ENCODE measurements at regions not wholly inside any gene's neighbourhood (a gene's known extent, or its start where the extent isn't known, plus 50 kb on each side); places are given as distances from the start of the nearest gene placed in this dataset.

DNA sequence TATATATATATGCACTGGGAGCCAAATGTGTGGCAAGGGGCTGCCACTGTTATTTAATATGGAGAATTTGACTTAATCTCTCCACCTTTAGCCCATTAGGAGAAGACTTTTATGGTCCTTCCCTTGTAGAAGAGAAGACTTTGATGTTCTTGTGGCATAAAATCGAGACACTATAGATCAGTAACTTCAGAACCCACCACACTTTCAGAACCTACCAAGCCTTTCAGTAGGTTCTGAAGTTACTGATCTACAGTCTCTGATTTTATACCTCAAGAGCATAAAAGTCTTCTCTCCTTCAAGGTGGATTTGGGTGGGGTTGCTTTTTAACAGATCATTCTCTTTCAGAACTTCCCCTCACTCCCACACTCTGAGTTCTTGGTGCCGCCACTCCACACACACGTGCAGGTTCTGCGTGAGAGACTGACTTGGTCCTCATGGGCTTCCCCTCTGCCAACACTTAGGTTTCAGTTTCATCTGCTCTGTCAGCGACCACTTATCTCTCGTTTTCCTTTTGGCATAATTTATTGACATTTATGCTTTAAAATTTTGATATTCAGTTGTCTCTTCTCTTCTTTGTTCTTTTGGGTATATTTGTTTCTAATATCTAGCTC is 213.4 kb upstream of the PCDH17 start:
- no peaks in the 10 kb centered on the region for H4K20me1 ChIP-seq (ENCODE audit: low read depth, low read length)
- TF ChIP-seq, protein P1, sequence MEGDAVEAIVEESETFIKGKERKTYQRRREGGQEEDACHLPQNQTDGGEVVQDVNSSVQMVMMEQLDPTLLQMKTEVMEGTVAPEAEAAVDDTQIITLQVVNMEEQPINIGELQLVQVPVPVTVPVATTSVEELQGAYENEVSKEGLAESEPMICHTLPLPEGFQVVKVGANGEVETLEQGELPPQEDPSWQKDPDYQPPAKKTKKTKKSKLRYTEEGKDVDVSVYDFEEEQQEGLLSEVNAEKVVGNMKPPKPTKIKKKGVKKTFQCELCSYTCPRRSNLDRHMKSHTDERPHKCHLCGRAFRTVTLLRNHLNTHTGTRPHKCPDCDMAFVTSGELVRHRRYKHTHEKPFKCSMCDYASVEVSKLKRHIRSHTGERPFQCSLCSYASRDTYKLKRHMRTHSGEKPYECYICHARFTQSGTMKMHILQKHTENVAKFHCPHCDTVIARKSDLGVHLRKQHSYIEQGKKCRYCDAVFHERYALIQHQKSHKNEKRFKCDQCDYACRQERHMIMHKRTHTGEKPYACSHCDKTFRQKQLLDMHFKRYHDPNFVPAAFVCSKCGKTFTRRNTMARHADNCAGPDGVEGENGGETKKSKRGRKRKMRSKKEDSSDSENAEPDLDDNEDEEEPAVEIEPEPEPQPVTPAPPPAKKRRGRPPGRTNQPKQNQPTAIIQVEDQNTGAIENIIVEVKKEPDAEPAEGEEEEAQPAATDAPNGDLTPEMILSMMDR (IDR thresholded peaks at IDR 0.05; ENCODE audit: insufficient read depth, low read length, poor library complexity, severe bottlenecking): no peak
- no peak for TF ChIP-seq EZH2phosphoT487 (conservative IDR thresholded peaks at IDR 0.05; ENCODE audit: low read length)
- no peaks in the 10 kb centered on the region for H3K79me2 ChIP-seq (ENCODE audit: insufficient read depth, low read length)
- H2AFZ ChIP-seq (ENCODE audit: low read depth, low read length, severe bottlenecking): peak overlapping the region; percentile 30
- peak overlapping the region; percentile 38 for H3K4me2 ChIP-seq (ENCODE audit: low read depth, low read length, poor library complexity, severe bottlenecking)
- H3K9me2 ChIP-seq (replicated peaks; ENCODE audit: insufficient read depth, low read length): no peaks in the 10 kb centered on the region
- no peaks in the 10 kb centered on the region for H3F3A ChIP-seq (ENCODE audit: insufficient read depth)
- H3K9ac ChIP-seq (ENCODE audit: low read length): no peak overlapping the region
- H3K27me3 ChIP-seq (ENCODE audit: low read length): no peaks in the 10 kb centered on the region
- H3K9me3 ChIP-seq (ENCODE audit: insufficient read depth, low read length): no peaks in the 10 kb centered on the region
- H3K4me3 ChIP-seq (ENCODE audit: insufficient read depth, low read length, poor library complexity, severe bottlenecking): no peak overlapping the region
- H3K27ac ChIP-seq (ENCODE audit: low read depth, low read length): no peak overlapping the region
- H3K36me3 ChIP-seq (ENCODE audit: low read length): no peaks in the 10 kb centered on the region

DNA sequence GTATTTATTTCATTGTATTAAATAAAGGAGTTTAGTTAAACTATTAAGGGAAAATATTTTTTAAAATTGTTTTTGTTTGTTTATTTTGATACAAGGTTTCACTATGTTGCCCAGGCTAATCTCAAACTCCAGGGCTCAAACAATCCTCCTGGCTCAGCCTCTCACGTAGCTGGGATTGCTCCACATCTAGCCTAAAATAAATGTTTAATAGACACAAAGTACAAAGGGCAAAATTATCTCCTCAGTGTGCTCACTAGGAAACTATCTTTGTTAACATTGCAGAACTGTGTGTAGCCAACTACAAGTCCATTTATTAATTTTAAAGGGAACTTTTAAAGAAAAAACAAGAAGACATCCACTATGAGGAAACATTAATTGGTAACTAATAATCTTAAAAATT is 207.2 kb upstream of the PCDH17 start:
- no peaks in the 10 kb centered on the region for H3K9me3 ChIP-seq (ENCODE audit: insufficient read depth, low read length)
- no peak overlapping the region for H2AFZ ChIP-seq (ENCODE audit: low read depth, low read length, severe bottlenecking)
- no peaks in the 10 kb centered on the region for H3K79me2 ChIP-seq (ENCODE audit: insufficient read depth, low read length)
- no peak overlapping the region for H3K27ac ChIP-seq (ENCODE audit: low read depth, low read length)
- H3K4me2 ChIP-seq (ENCODE audit: low read depth, low read length, poor library complexity, severe bottlenecking): no peak overlapping the region
- no peak overlapping the region for H3K9ac ChIP-seq (ENCODE audit: low read length)
- H3K4me3 ChIP-seq (ENCODE audit: insufficient read depth, low read length, poor library complexity, severe bottlenecking): no peak overlapping the region
- H3K36me3 ChIP-seq (ENCODE audit: low read length): no peaks in the 10 kb centered on the region; the same call in 1 of the 2 replicates
- H3K27me3 ChIP-seq (ENCODE audit: low read length): no peaks in the 10 kb centered on the region
- H4K20me1 ChIP-seq (ENCODE audit: low read depth, low read length): no peaks in the 10 kb centered on the region
- no peaks in the 10 kb centered on the region for H3K9me2 ChIP-seq (replicated peaks; ENCODE audit: insufficient read depth, low read length)
- TF ChIP-seq, protein P1 (IDR thresholded peaks at IDR 0.05; ENCODE audit: insufficient read depth, low read length, poor library complexity, severe bottlenecking): no peak
- no peak for TF ChIP-seq EZH2phosphoT487 (conservative IDR thresholded peaks at IDR 0.05; ENCODE audit: low read length)
- H3F3A ChIP-seq (ENCODE audit: insufficient read depth): no peaks in the 10 kb centered on the region

DNA sequence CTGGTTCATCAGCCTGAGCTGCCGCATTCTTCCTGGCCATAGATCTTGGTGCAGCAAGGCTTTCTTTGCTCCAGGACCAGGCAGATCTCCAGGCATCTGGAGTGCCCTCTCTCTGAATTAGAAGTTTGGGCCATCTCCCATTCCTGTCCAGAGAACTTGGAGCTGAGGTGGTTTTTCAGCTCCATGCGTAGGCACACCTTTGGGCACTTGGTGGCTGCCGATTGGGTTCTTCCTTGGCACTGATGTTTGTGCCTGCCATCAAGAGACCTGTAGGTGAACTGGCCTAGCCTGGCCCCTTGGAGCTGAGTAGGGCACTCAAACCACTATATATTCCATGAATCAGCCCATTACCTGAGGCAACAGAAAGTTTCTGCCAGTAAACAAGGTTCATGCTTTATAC is 206.0 kb upstream of the PCDH17 start:
- H3K36me3 ChIP-seq (ENCODE audit: low read length): no peaks in the 10 kb centered on the region; the same call in 1 of the 2 replicates
- H3K27ac ChIP-seq (ENCODE audit: low read depth, low read length): no peak overlapping the region
- no peaks in the 10 kb centered on the region for H3K27me3 ChIP-seq (ENCODE audit: low read length)
- H3K4me2 ChIP-seq (ENCODE audit: low read depth, low read length, poor library complexity, severe bottlenecking): no peak overlapping the region
- TF ChIP-seq, protein P1 (IDR thresholded peaks at IDR 0.05; ENCODE audit: insufficient read depth, low read length, poor library complexity, severe bottlenecking): no peak
- TF ChIP-seq EZH2phosphoT487 (conservative IDR thresholded peaks at IDR 0.05; ENCODE audit: low read length): no peak
- H3K79me2 ChIP-seq (ENCODE audit: insufficient read depth, low read length): no peaks in the 10 kb centered on the region
- no peak overlapping the region for H2AFZ ChIP-seq (ENCODE audit: low read depth, low read length, severe bottlenecking)
- no peaks in the 10 kb centered on the region for H3K9me3 ChIP-seq (ENCODE audit: insufficient read depth, low read length)
- no peaks in the 10 kb centered on the region for H3K9me2 ChIP-seq (replicated peaks; ENCODE audit: insufficient read depth, low read length)
- no peak overlapping the region for H3K4me3 ChIP-seq (ENCODE audit: insufficient read depth, low read length, poor library complexity, severe bottlenecking)
- no peaks in the 10 kb centered on the region for H3F3A ChIP-seq (ENCODE audit: insufficient read depth)
- no peak overlapping the region for H3K9ac ChIP-seq (ENCODE audit: low read length)
- H4K20me1 ChIP-seq (ENCODE audit: low read depth, low read length): no peaks in the 10 kb centered on the region
